ENCODE measurements at regions not wholly inside any gene's neighbourhood (a gene's known extent, or its start where the extent isn't known, plus 50 kb on each side); places are given as distances from the start of the nearest gene placed in this dataset.

- no peaks in the 10 kb centered on the region for H3K4me1 ChIP-seq
- H3K36me3 ChIP-seq = no peaks in the 10 kb centered on the region
- no peak overlapping the region for H3K27ac ChIP-seq
- H3K9me3 ChIP-seq = no peaks in the 10 kb centered on the region
- TF ChIP-seq, protein P1, sequence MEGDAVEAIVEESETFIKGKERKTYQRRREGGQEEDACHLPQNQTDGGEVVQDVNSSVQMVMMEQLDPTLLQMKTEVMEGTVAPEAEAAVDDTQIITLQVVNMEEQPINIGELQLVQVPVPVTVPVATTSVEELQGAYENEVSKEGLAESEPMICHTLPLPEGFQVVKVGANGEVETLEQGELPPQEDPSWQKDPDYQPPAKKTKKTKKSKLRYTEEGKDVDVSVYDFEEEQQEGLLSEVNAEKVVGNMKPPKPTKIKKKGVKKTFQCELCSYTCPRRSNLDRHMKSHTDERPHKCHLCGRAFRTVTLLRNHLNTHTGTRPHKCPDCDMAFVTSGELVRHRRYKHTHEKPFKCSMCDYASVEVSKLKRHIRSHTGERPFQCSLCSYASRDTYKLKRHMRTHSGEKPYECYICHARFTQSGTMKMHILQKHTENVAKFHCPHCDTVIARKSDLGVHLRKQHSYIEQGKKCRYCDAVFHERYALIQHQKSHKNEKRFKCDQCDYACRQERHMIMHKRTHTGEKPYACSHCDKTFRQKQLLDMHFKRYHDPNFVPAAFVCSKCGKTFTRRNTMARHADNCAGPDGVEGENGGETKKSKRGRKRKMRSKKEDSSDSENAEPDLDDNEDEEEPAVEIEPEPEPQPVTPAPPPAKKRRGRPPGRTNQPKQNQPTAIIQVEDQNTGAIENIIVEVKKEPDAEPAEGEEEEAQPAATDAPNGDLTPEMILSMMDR (IDR thresholded peaks at IDR 0.05) = peak; percentile 19 to 22
- DNase-seq (peak in 2 of 4 donors; percentile 36 to 68), ATAC-seq (peak; percentile 75)
- intact Hi-C loops (cut with DNase I) = no loop called here
- H3K4me3 ChIP-seq = no peak overlapping the region
- H3K27me3 ChIP-seq = no peaks in the 10 kb centered on the region
Measured at GRCh38 chr9:12640016-12640587, 53.1 kb upstream of the TYRP1 start.

- H3K36me3 ChIP-seq = no peaks in the 10 kb centered on the region
- intact Hi-C loops (cut with DNase I) = no loop called here
Measured at GRCh38 chr9:12640866-12641636, 52.1 kb upstream of the TYRP1 start.

More at GRCh38 chr9:12640866-12641636, 52.1 kb upstream of the TYRP1 start:
- H3K27ac ChIP-seq = no peak overlapping the region
- H3K9me3 ChIP-seq = no peaks in the 10 kb centered on the region
- TF ChIP-seq, protein P1 (IDR thresholded peaks at IDR 0.05) = no peak
- H3K27me3 ChIP-seq = no peaks in the 10 kb centered on the region
- ATAC-seq = no peak
- H3K4me1 ChIP-seq = no peaks in the 10 kb centered on the region
- no peak overlapping the region for H3K4me3 ChIP-seq
- no peak for DNase-seq

All from left lung (tissue), 4 donors.